ENCODE measurements at regions not wholly inside any gene's neighbourhood (a gene's known extent, or its start where the extent isn't known, plus 50 kb on each side); places are given as distances from the start of the nearest gene placed in this dataset.
"Not testable (repeated sequence)": the region's sequence is repeated elsewhere in the genome, so short reads cannot be mapped to it uniquely, and the experiment has no call there.

- no peak for DNase-seq (ENCODE audit: low read depth in 2 of 2)
These were observed 99.5 kb upstream of the FHL2 start for GRCh38 chr2:105498281-105498846.

- no peak for DNase-seq (ENCODE audit: low read depth in 2 of 2)
These were observed 98.2 kb upstream of the FHL2 start for GRCh38 chr2:105497094-105497493.

GRCh38 chr2:105496271-105496670 lies 97.4 kb upstream of the FHL2 start:
- no peak for DNase-seq (ENCODE audit: low read depth in 2 of 2)

- no peak for DNase-seq (ENCODE audit: low read depth in 2 of 2)
These were observed 96.0 kb upstream of the FHL2 start for GRCh38 chr2:105494683-105495425.

GRCh38 chr2:105490956-105491355 lies 92.1 kb upstream of the FHL2 start:
- no peak for DNase-seq (ENCODE audit: low read depth in 2 of 2)

- no peak for DNase-seq (ENCODE audit: low read depth in 2 of 2)
These were observed 91.4 kb upstream of the FHL2 start for GRCh38 chr2:105490204-105490603.

- no peak for DNase-seq (ENCODE audit: low read depth in 2 of 2)
These were observed 90.5 kb upstream of the FHL2 start for GRCh38 chr2:105489168-105489878.

GRCh38 chr2:105488285-105488684 lies 89.4 kb upstream of the FHL2 start:
- DNase-seq (ENCODE audit: low read depth in 2 of 2): no peak

- no peak for DNase-seq (ENCODE audit: low read depth in 2 of 2)
These were observed 88.6 kb upstream of the FHL2 start for GRCh38 chr2:105487142-105488069.

- DNase-seq (ENCODE audit: low read depth in 2 of 2): no peak
These were observed 87.9 kb upstream of the FHL2 start for GRCh38 chr2:105486762-105487141.

GRCh38 chr2:105478670-105479069 lies 79.8 kb upstream of the FHL2 start:
- no peak for DNase-seq (ENCODE audit: low read depth in 2 of 2)

- DNase-seq (ENCODE audit: low read depth in 2 of 2): not testable (repeated sequence)
These were observed 78.3 kb upstream of the FHL2 start for GRCh38 chr2:105477050-105477620.

- no peak for DNase-seq (ENCODE audit: low read depth in 2 of 2)
These were observed 74.2 kb upstream of the FHL2 start for GRCh38 chr2:105473011-105473410.

GRCh38 chr2:105470979-105471378 lies 72.1 kb upstream of the FHL2 start:
- DNase-seq (ENCODE audit: low read depth in 2 of 2): no peak

GRCh38 chr2:105469781-105470180 lies 70.9 kb upstream of the FHL2 start:
- no peak for DNase-seq (ENCODE audit: low read depth in 2 of 2)

GRCh38 chr2:105468582-105469042 lies 69.8 kb upstream of the FHL2 start:
- no peak for DNase-seq (ENCODE audit: low read depth in 2 of 2)

GRCh38 chr2:105464325-105464724 lies 65.5 kb upstream of the FHL2 start:
- DNase-seq (ENCODE audit: low read depth in 2 of 2): no peak

- no peak for DNase-seq (ENCODE audit: low read depth in 2 of 2)
These were observed 61.3 kb upstream of the FHL2 start for GRCh38 chr2:105460048-105460732.

- DNase-seq (ENCODE audit: low read depth in 2 of 2): no peak
These were observed 59.2 kb upstream of the FHL2 start for GRCh38 chr2:105458076-105458475.

GRCh38 chr2:105455488-105456003 lies 56.7 kb upstream of the FHL2 start:
- no peak for DNase-seq (ENCODE audit: low read depth in 2 of 2)
